Thymus (tissue), 11 donors: ENCODE measurements at regions not wholly inside any gene's neighbourhood (a gene's known extent, or its start where the extent isn't known, plus 50 kb on each side); places are given as distances from the start of the nearest gene placed in this dataset.

ENCODE experiments used
- DNase-seq, 9 donors: peaks; one replicate each; pipeline ENCODE4 v3.0.0-alpha.2; 2013; ENCODE audit warnings: low spot score in 9 of 9, low read depth in 6 of 9, missing footprints in 1 of 9
- H3K27ac ChIP-seq, 2 donors: one replicate each; pipeline ENCODE4 v1.5.1; 2013; ENCODE audit warnings: control low read depth in 1 of 2, low read depth in 1 of 2, low read length in 1 of 2, mild to moderate bottlenecking in 1 of 2, moderate library complexity in 1 of 2
- H3K27me3 ChIP-seq, 2 donors: one replicate each; pipeline ENCODE4 v1.5.1; 2013; ENCODE audit warnings: low read length in 1 of 2; ENCODE audit not compliant: control insufficient read depth in 2 of 2, insufficient read depth in 1 of 2
- H3K36me3 ChIP-seq, 2 donors: one replicate each; pipeline ENCODE4 v1.5.1; 2013; ENCODE audit warnings: low read length in 1 of 2, mild to moderate bottlenecking in 1 of 2, moderate library complexity in 1 of 2; ENCODE audit not compliant: control insufficient read depth in 2 of 2, insufficient read depth in 2 of 2
- H3K4me1 ChIP-seq, 2 donors: one replicate each; pipeline ENCODE4 v1.5.1; 2013; ENCODE audit warnings: low read length in 2 of 2; ENCODE audit not compliant: control insufficient read depth in 2 of 2, insufficient read depth in 2 of 2
- H3K4me3 ChIP-seq, 2 donors: one replicate each; pipeline ENCODE4 v1.5.1; 2013; ENCODE audit warnings: low read length in 2 of 2, control low read depth in 1 of 2, mild to moderate bottlenecking in 1 of 2
- H3K9me3 ChIP-seq, 2 donors: one replicate each; pipeline ENCODE4 v1.5.1; 2013; ENCODE audit warnings: low read length in 1 of 2, mild to moderate bottlenecking in 1 of 2; ENCODE audit not compliant: control insufficient read depth in 2 of 2, insufficient read depth in 1 of 2
- WGBS: extraction: QIAGEN DNeasy Blood & Tissue Kit; methylation state at CpG from one replicate; pipeline ENCODE4 v1.1.7; 2013; 5-methylcytosine and 5-hydroxymethylcytosine counted together
- donor health status: healthy.

DNA sequence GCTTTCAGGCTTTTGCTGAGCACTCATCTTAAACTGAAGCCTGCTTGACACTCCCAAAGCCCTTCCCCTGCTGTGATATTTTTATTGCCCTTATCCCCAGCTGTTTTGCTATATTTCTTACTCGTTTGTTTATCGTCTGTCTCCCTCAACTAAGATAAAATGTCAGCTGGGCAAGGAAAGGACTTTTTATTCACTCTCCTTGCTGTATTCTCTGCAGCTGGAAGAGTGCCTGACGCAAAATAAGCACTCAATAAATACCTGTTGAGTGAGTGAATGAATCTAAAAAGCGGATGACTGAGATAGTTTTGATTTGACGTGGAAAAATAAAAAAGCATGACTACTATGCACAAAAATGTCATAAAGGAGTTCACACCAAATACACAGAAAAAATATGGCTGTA lies 84.8 kb upstream of the POMGNT2 start:
- peaks cover 0 to 19% of the 10 kb centered on the region in 2 donors for H3K4me1 ChIP-seq
- no peaks in the 10 kb centered on the region for H3K36me3 ChIP-seq
- 96% methylated on average over 5 of the region's 5 CpGs for WGBS
- H3K27ac ChIP-seq, result no peak overlapping the region
- no peaks in the 10 kb centered on the region for H3K9me3 ChIP-seq
- H3K27me3 ChIP-seq, result no peaks in the 10 kb centered on the region
- no peak for DNase-seq
- no peak overlapping the region for H3K4me3 ChIP-seq

GRCh38 chr3:43187836-43188479 lies 82.1 kb upstream of the POMGNT2 start:
- Histone ChIP-seq H3K9me3 (no peaks in the 10 kb centered on the region), H3K36me3 (no peaks in the 10 kb centered on the region), H3K4me1 (peaks cover 0 to 5% of the 10 kb centered on the region in 2 donors), H3K27me3 (no peaks in the 10 kb centered on the region), H3K27ac (no peak overlapping the region), H3K4me3 (no peak overlapping the region)
- DNase-seq, result no peak
- WGBS, result 100% methylated on average over 1 of the region's 1 CpG

DNA sequence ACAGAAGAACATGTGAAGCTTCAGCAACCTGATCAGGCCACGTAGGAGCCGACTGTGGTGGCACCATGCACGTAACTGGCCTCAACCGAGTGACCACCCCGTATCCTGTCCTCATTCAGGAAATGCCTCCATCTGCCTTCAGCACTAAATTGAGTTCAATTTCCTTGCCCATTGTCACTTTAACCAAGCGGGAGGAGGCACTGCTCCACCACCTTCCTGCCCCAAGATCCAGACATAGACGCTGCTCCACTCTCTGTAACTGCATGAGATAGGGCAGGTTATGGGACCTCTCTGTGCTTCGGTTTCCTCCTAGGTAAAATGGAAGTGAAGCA lies 80.1 kb upstream of the POMGNT2 start:
- no peak overlapping the region for H3K27ac ChIP-seq
- H3K9me3 ChIP-seq, result peaks cover 0 to 2% of the 10 kb centered on the region in 2 donors
- no peak for DNase-seq
- peaks cover 4 to 17% of the 10 kb centered on the region in 2 donors for H3K4me1 ChIP-seq
- H3K27me3 ChIP-seq, result no peaks in the 10 kb centered on the region
- 99% methylated on average over 8 of the region's 8 CpGs for WGBS
- no peak overlapping the region for H3K4me3 ChIP-seq
- no peaks in the 10 kb centered on the region for H3K36me3 ChIP-seq

DNA sequence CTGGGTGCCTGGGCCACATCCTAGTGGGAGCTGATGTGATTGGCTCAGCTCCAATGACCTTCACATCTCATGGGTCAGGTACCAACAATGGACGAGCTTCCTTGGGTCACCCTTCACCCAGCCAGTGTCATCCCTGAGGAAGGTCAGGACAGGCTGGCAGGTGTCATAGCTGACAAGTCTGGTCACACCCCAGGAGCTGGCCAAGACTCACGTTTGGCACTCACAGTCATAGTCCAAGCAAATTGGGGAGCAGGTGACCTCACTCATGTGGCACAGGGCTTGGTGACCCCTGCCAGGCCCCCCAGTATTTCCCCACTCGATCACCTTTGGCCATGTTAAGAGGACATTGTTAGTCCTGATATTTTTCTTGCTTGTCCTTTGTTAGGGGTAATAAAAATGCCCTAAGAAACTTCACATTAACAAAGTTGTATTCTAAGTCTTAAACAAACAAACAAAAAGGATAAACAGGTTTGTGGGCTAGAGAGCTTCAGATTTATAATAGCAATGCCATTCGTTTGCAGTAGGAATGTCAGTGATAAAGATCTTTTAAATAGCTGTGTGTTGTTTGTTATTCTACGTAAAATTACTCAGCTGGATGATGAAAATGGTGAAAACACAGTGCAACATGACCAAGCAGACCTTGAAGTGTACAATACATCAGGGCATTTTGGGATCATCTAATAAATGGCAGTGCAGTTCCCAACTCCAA lies 79.5 kb upstream of the POMGNT2 start:
- H3K27me3 ChIP-seq, result no peaks in the 10 kb centered on the region
- 95% methylated on average over 5 of the region's 5 CpGs for WGBS
- no peak overlapping the region for H3K27ac ChIP-seq
- H3K4me1 ChIP-seq, result peaks cover 9 to 22% of the 10 kb centered on the region in 2 donors
- H3K9me3 ChIP-seq, result peaks cover 0 to 2% of the 10 kb centered on the region in 2 donors
- H3K36me3 ChIP-seq, result no peaks in the 10 kb centered on the region
- no peak for DNase-seq
- H3K4me3 ChIP-seq, result no peak overlapping the region

GRCh38 chr3:43183456-43183855 lies 77.6 kb upstream of the POMGNT2 start:
- 69% methylated on average over 2 of the region's 2 CpGs for WGBS
- peaks cover 17 to 42% of the 10 kb centered on the region in 2 donors for H3K4me1 ChIP-seq
- no peaks in the 10 kb centered on the region for H3K36me3 ChIP-seq
- peaks cover 0 to 2% of the 10 kb centered on the region in 2 donors for H3K9me3 ChIP-seq
- peak in 1 of 9 donors; percentile 46 for DNase-seq
- H3K4me3 ChIP-seq, result no peak overlapping the region
- no peak overlapping the region for H3K27ac ChIP-seq
- H3K27me3 ChIP-seq, result no peaks in the 10 kb centered on the region

DNA sequence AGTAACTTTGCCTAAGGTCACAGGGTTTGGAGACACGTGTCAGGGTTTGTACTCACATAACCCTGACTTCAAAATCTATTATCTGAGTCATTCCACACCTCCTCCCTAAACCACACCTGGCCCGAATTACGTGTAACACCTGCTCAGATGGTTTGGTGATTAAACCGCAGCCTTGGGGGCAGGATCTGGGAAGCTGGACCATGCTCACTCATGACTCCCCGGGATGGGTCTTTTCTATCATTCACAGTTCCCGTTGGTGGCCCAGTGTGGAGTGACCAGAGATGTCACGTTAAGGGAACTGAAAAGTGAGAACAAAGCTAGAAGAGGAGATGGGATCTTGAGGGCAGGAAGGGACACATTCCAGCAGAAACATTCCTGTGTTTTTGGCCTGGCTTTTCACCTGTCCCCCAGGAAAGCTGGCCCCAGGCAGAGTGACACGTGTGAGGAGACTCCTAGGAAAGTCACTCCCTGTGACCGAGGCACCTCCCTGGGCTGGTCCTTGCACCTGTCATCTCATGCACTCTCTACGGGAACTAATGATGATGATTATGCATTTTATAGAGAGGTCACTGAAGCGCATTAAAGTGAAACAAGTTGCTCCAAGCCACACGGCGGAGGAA lies 75.4 kb upstream of the POMGNT2 start:
- Histone ChIP-seq H3K4me1 (peaks cover 17 to 43% of the 10 kb centered on the region in 2 donors), H3K36me3 (no peaks in the 10 kb centered on the region), H3K27me3 (no peaks in the 10 kb centered on the region), H3K4me3 (no peak overlapping the region), H3K9me3 (peaks cover 0 to 2% of the 10 kb centered on the region in 2 donors), H3K27ac (no peak overlapping the region)
- no peak for DNase-seq
- WGBS, result 47% methylated on average over 13 of the region's 13 CpGs

DNA sequence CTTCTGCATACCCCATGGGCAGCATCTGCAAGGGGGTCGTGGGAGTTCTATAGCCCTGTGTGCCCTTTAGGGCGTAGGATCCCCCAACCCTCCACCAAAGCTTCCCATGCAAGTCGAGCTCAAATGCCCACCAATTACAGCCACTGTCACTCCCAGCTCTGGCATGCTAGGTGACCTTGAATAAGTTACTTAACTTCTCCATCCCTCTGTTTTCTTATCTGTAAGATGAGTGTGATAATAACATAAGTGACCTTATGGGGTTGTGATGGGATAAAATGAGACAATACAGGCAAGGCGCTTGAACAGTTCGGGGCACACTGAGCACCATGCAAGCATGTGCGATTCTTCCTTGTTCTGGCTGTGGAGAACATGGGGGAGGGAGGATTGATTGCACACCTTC lies 74.8 kb upstream of the POMGNT2 start:
- 79% methylated on average over 6 of the region's 6 CpGs for WGBS
- no peak overlapping the region for H3K4me3 ChIP-seq
- H3K27ac ChIP-seq, result peak overlapping the region; percentile 73 to 83
- no peaks in the 10 kb centered on the region for H3K36me3 ChIP-seq
- no peaks in the 10 kb centered on the region for H3K27me3 ChIP-seq
- peaks cover 0 to 2% of the 10 kb centered on the region in 2 donors for H3K9me3 ChIP-seq
- DNase-seq, result no peak
- peaks cover 17 to 43% of the 10 kb centered on the region in 2 donors for H3K4me1 ChIP-seq

DNA sequence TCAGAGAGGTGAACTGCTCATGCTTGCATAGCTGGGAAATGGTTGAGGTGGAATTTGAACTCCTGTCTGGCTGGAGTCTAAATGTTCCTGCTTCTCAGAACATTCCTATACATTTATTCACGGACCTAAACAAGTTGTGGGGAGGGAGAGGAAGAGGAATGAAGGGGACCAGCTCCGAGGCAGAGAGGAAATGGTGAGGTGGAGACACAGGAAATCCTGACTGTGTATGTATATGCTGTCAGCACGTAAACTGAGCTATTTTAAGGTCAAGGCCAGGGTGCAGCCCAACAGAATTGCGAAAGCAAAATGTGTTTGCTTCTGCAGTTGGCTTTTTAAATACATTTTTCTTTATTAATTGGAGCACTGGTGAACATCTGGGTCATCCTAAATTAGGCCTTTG lies 74.1 kb upstream of the POMGNT2 start:
- Histone ChIP-seq H3K4me1 (peaks cover 17 to 43% of the 10 kb centered on the region in 2 donors), H3K27ac (peak overlapping the region; percentile 73 to 83), H3K9me3 (peaks cover 0 to 2% of the 10 kb centered on the region in 2 donors), H3K4me3 (no peak overlapping the region), H3K36me3 (no peaks in the 10 kb centered on the region), H3K27me3 (no peaks in the 10 kb centered on the region)
- WGBS, result 3% methylated on average over 4 of the region's 4 CpGs
- DNase-seq, result peak; percentile 29 to 84 (median 63)

- Histone ChIP-seq H3K36me3 (no peaks in the 10 kb centered on the region), H3K27me3 (no peaks in the 10 kb centered on the region), H3K9me3 (peaks cover 0 to 2% of the 10 kb centered on the region in 2 donors), H3K4me1 (peaks cover 17 to 42% of the 10 kb centered on the region in 2 donors), H3K27ac (no peak overlapping the region), H3K4me3 (no peak overlapping the region)
- WGBS, result 91% methylated on average over 10 of the region's 10 CpGs
- DNase-seq, result no peak
These were observed 73.0 kb upstream of the POMGNT2 start for GRCh38 chr3:43178891-43179366.
